OCI-LY1 (cell line): ENCODE measurements at regions not wholly inside any gene's neighbourhood (a gene's known extent, or its start where the extent isn't known, plus 50 kb on each side); places are given as distances from the start of the nearest gene placed in this dataset.

Source experiments
- CTCF ChIP-seq: fragments of 200-600 bp; sonication (generic), shearing (Covaris generic); IDR thresholded peaks from 2 replicates; pipeline ENCODE4 v1.5.1; 2017; ENCODE audit warnings: mild to moderate bottlenecking, antibody characterized with exemption, low read length, moderate library complexity, mixed read lengths
- EZH2 ChIP-seq: fragments of 200-600 bp; sonication (generic), shearing (Covaris generic); IDR thresholded peaks from 2 replicates; pipeline ENCODE4 v1.8.0; 2017; ENCODE audit warnings: borderline replicate concordance, mixed run types, mild to moderate bottlenecking, antibody characterized with exemption, low read length, moderate library complexity, mixed read lengths

DNA sequence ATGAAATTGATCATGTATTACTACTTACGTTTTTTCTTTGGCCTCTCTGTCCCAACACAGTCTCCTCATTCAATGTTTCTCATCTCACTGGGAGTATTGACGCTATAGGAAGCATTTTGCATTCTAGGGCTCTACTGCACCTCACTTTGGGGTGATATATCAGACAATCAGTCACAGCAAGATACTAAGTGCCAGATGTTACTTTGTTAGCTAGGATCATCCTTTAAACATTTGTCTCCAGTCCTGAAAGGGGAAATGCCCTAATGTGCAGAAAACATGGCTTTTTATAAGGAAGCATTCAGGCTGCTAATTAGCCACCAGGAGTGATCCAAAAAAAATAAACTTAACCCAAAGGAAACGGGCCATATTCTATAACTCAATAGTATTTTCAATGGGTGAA lies 409.1 kb downstream of the RWDD3 start:
- TF ChIP-seq CTCF (no peak), EZH2 (no peak)
